Activated T-cell treated with anti-CD3 and anti-CD28 coated beads, Interleukin-2, amount 50 U/mL, for 72 hours (primary cell): ENCODE measurements at regions not wholly inside any gene's neighbourhood (a gene's known extent, or its start where the extent isn't known, plus 50 kb on each side); places are given as distances from the start of the nearest gene placed in this dataset.

Experiments used
- ATAC-seq, 2 donors: fragments of 150-1000 bp; cut with Tn5 transposase; replicated peaks in 1 of 2; 2 replicates each; pipeline ENCODE4 v1.10.0; 2021; ENCODE audit warnings: moderate library complexity in 2 of 2, mild to moderate bottlenecking in 1 of 2
- DNase-seq, 2 donors: peaks; one replicate each; pipeline ENCODE4 v3.0.0; 2021 to 2022; ENCODE audit warnings: mixed read lengths in 1 of 2
- H3K27ac Mint-ChIP-seq: one replicate; pipeline ENCODE4 v1.8.0; 2022; ENCODE audit warnings: mild to moderate bottlenecking, moderate library complexity, mixed read lengths
- H3K27me3 Mint-ChIP-seq: one replicate; pipeline ENCODE4 v1.8.0; 2022; ENCODE audit warnings: low read depth, mixed read lengths
- H3K36me3 Mint-ChIP-seq, 2 donors: one replicate each; pipeline ENCODE4 v1.8.0; 2022; ENCODE audit warnings: mixed read lengths in 2 of 2, mild to moderate bottlenecking in 1 of 2; ENCODE audit not compliant: insufficient read depth in 2 of 2
- H3K4me1 Mint-ChIP-seq: one replicate; pipeline ENCODE4 v1.8.0; 2022; ENCODE audit warnings: low read depth, mixed read lengths
- H3K4me3 Mint-ChIP-seq, 2 donors: one replicate each; pipeline ENCODE4 v1.8.0; 2022; ENCODE audit warnings: mild to moderate bottlenecking in 2 of 2, mixed read lengths in 2 of 2, moderate library complexity in 2 of 2
- H3K9me3 Mint-ChIP-seq, 2 donors: one replicate each; pipeline ENCODE4 v1.8.0; 2022; ENCODE audit warnings: mixed read lengths in 2 of 2

DNA sequence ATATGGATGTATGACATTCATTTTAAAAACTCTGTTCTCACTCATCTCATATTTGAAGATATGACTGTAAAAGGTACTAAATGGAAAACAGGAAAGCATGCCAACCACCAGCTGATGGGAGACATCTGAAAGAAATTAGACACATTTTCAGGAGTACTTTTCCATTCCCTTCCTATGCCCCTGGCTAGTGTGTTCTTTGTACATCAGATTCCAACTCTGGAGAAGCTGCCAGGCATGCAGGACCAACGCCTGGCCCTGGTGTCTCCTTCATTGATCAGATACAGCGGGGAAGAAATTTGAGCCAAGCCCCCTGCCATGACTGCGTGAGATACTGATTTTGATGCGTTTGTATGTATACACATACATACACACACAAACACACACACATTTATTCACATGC, 599.0 kb upstream of the SYT4 start:
- Mint-ChIP-seq H3K9me3 (peaks cover 6 to 11% of the 10 kb centered on the region in 2 donors), H3K4me3 (no peak overlapping the region), H3K27ac (no peak overlapping the region), H3K27me3 (no peaks in the 10 kb centered on the region), H3K36me3 (no peaks in the 10 kb centered on the region), H3K4me1 (no peaks in the 10 kb centered on the region)
- ATAC-seq (no peak), DNase-seq (no peak)

- Mint-ChIP-seq H3K36me3 (no peaks in the 10 kb centered on the region), H3K4me3 (no peak overlapping the region), H3K9me3 (peaks cover 6 to 11% of the 10 kb centered on the region in 2 donors), H3K4me1 (no peaks in the 10 kb centered on the region), H3K27ac (no peak overlapping the region), H3K27me3 (no peaks in the 10 kb centered on the region)
- no peak for ATAC-seq
- no peak for DNase-seq
Observed at GRCh38 chr18:43876748-43877147, 599.5 kb upstream of the SYT4 start.

DNA sequence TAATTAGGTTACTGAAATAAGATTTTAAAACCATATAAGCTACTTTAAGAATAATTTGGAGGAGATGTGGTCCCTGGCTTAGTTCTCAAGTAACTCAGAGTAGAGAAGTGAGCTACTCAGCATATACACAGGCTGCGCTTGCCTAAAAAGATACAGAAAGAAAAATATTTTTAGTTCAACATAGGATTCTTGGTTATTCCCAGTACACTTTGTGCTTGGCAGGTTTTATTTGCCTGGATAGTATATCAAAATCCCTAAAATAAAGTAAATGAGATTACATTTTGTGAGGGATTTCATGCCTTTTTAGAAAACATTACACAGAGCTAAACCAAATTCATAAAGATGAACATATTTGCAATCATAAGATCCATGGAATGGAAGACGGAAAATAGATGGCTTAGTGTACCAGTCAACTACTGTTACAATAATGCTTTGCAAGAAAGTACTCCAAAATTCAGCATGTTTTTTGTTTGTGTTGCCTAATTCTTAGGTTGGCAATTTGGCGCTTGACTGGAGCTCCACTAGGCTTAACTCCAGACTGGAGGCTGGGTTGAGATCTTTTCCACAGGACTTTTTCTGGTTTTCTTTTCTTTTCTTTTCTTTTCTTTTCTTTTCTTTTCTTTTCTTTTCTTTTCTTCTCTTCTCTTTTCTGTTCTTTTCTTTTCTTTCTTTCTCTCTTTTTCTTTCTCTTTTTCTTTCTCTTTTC, 600.5 kb upstream of the SYT4 start:
- H3K27ac Mint-ChIP-seq, result no peak overlapping the region
- ATAC-seq, result no peak
- H3K4me3 Mint-ChIP-seq, result no peak overlapping the region
- DNase-seq, result no peak
- no peaks in the 10 kb centered on the region for H3K36me3 Mint-ChIP-seq
- H3K27me3 Mint-ChIP-seq, result no peaks in the 10 kb centered on the region
- peaks cover 6 to 11% of the 10 kb centered on the region in 2 donors for H3K9me3 Mint-ChIP-seq
- no peaks in the 10 kb centered on the region for H3K4me1 Mint-ChIP-seq

DNA sequence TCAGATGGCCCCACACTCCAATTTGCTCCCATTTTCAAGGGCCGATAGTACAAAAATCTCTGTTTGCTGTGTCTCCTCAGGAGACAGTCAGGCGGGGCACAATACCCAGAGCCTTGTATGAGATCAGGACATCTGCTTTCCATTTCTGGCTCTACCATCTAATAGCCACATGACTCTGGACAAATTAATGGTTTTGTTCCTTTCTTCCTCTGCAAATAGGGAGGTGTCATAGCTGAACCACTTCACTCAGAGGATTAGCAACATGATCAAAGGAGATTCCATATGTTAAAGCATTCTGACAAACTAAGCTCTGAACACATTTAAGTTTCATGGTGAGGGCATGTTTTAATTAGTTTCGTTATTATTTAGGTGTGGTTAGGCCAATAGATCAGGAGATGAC, 602.1 kb upstream of the SYT4 start:
- ATAC-seq, result no peak
- Mint-ChIP-seq H3K4me1 (no peaks in the 10 kb centered on the region), H3K27ac (no peak overlapping the region), H3K27me3 (no peaks in the 10 kb centered on the region), H3K9me3 (peaks cover 6 to 12% of the 10 kb centered on the region in 2 donors), H3K4me3 (no peak overlapping the region), H3K36me3 (no peaks in the 10 kb centered on the region)
- DNase-seq, result no peak

GRCh38 chr18:43882358-43883055, 605.2 kb upstream of the SYT4 start:
- no peak for ATAC-seq
- Mint-ChIP-seq H3K4me3 (no peak overlapping the region), H3K27me3 (no peaks in the 10 kb centered on the region), H3K27ac (no peak overlapping the region), H3K9me3 (peaks cover 8 to 13% of the 10 kb centered on the region in 2 donors), H3K36me3 (no peaks in the 10 kb centered on the region), H3K4me1 (no peaks in the 10 kb centered on the region)
- DNase-seq, result no peak

DNA sequence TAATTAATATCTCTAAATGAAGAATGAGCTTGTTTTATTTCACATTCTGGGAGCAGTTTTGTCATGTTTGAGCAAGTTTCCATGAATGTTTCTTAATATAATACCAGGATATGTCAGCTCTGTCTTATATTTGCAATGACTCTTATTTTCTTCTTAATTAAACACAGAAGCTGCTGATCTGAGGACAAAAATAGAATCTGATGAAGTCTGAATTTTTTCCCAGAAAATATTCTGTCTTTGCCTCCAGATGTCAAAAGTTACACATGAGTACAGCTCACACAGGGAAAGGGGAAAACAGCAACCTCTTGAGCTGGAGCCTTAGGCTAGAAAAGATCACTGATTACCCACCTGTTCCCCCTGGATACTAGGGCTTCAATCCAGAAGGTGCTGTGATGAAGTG, 606.6 kb upstream of the SYT4 start:
- DNase-seq (no peak), ATAC-seq (no peak)
- peaks cover 8 to 13% of the 10 kb centered on the region in 2 donors for H3K9me3 Mint-ChIP-seq
- H3K27ac Mint-ChIP-seq, result no peak overlapping the region
- no peaks in the 10 kb centered on the region for H3K27me3 Mint-ChIP-seq
- H3K36me3 Mint-ChIP-seq, result no peaks in the 10 kb centered on the region
- no peak overlapping the region for H3K4me3 Mint-ChIP-seq
- no peaks in the 10 kb centered on the region for H3K4me1 Mint-ChIP-seq

DNA sequence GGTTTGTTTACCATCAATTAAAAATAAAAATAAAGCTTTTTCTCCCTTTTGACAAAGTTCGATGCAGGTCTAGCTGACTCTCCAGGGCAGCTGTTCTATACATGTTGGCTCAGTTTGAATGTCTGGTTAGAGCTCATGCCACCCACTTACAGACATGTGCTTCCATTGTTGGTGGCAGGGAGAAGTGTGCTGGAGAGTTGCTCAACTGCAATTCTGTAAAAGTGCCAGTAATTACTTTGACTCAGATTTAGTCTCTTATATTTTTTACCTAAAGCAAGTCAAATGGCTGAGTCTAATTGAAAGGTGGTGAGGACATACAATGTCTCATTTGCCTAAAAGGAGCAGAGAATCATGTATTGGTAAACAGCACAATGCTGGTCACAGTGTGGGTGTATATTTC, 609.1 kb upstream of the SYT4 start:
- H3K9me3 Mint-ChIP-seq, result peaks cover 2 to 8% of the 10 kb centered on the region in 2 donors
- no peak overlapping the region for H3K27ac Mint-ChIP-seq
- peaks cover 0 to 2% of the 10 kb centered on the region in 2 donors for H3K36me3 Mint-ChIP-seq
- H3K4me3 Mint-ChIP-seq, result no peak overlapping the region
- no peaks in the 10 kb centered on the region for H3K4me1 Mint-ChIP-seq
- no peak for ATAC-seq
- no peaks in the 10 kb centered on the region for H3K27me3 Mint-ChIP-seq
- no peak for DNase-seq

- H3K27ac Mint-ChIP-seq, result no peak overlapping the region
- no peaks in the 10 kb centered on the region for H3K4me1 Mint-ChIP-seq
- DNase-seq (no peak), ATAC-seq (no peak)
- H3K9me3 Mint-ChIP-seq, result peaks cover 2 to 8% of the 10 kb centered on the region in 2 donors
- H3K27me3 Mint-ChIP-seq, result no peaks in the 10 kb centered on the region
- peaks cover 0 to 2% of the 10 kb centered on the region in 2 donors for H3K36me3 Mint-ChIP-seq
- no peak overlapping the region for H3K4me3 Mint-ChIP-seq
Observed at GRCh38 chr18:43887491-43887890, 610.2 kb upstream of the SYT4 start.

DNA sequence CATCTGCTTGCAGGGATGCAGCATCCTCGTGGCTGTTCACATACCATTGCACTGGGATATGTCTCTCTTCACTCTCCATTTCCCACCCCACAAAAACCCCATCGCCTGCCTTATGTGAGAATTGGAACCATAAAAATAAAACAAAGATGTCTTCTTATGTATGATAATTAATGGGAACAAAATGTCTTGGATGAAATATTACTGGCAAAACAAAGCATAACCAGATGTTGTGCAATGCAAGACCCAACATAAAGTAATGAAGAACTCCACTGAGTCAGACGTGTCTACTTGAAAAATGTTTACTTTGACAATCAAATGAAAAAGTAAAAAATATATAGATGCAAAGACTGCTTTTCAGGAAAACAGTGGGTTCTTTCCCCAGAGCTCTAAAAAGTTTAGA, 611.3 kb upstream of the SYT4 start:
- no peaks in the 10 kb centered on the region for H3K4me1 Mint-ChIP-seq
- no peak for DNase-seq
- H3K9me3 Mint-ChIP-seq, result peaks cover 2 to 7% of the 10 kb centered on the region in 2 donors
- no peaks in the 10 kb centered on the region for H3K27me3 Mint-ChIP-seq
- no peak overlapping the region for H3K4me3 Mint-ChIP-seq
- no peak for ATAC-seq
- H3K36me3 Mint-ChIP-seq, result peaks cover 0 to 2% of the 10 kb centered on the region in 2 donors
- H3K27ac Mint-ChIP-seq, result no peak overlapping the region

GRCh38 chr18:43893001-43893637, 615.8 kb upstream of the SYT4 start:
- Mint-ChIP-seq H3K4me1 (no peaks in the 10 kb centered on the region), H3K27me3 (no peaks in the 10 kb centered on the region), H3K36me3 (peaks cover 0 to 2% of the 10 kb centered on the region in 2 donors), H3K27ac (no peak overlapping the region), H3K9me3 (peaks cover 2 to 4% of the 10 kb centered on the region in 2 donors), H3K4me3 (no peak overlapping the region)
- DNase-seq (no peak), ATAC-seq (no peak)

- H3K4me1 Mint-ChIP-seq, result no peaks in the 10 kb centered on the region
- H3K36me3 Mint-ChIP-seq, result no peaks in the 10 kb centered on the region
- H3K27me3 Mint-ChIP-seq, result no peaks in the 10 kb centered on the region
- no peak overlapping the region for H3K27ac Mint-ChIP-seq
- no peak overlapping the region for H3K4me3 Mint-ChIP-seq
- DNase-seq, result no peak
- ATAC-seq, result no peak
- H3K9me3 Mint-ChIP-seq, result peaks cover 0 to 1% of the 10 kb centered on the region in 2 donors
Observed at GRCh38 chr18:43904209-43904837, 627.0 kb upstream of the SYT4 start.

- H3K9me3 Mint-ChIP-seq, result peaks cover 6 to 9% of the 10 kb centered on the region in 2 donors
- ATAC-seq, result no peak
- no peak overlapping the region for H3K27ac Mint-ChIP-seq
Observed at GRCh38 chr18:43914018-43914417, 636.7 kb upstream of the SYT4 start.

DNA sequence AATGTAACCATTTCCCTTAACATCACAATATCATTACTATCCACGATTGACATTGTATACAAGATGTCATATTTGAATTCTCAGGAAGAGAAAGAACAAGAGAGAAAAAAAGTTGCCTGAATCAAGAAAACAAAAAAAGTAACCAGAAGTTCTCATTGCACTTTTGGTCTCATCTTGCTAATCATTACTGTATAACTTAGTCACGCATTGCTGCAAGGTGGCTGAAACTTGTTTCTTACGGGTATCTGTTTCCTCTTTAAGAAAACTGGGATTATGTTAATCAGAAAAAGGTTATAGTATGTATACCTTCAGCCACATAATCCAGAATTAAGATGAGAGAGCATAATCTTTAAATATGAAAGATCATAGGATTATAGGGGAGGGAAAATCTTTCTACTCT, 639.7 kb upstream of the SYT4 start:
- Mint-ChIP-seq H3K36me3 (no peaks in the 10 kb centered on the region), H3K27ac (no peak overlapping the region), H3K27me3 (no peaks in the 10 kb centered on the region), H3K4me3 (no peak overlapping the region), H3K4me1 (no peaks in the 10 kb centered on the region), H3K9me3 (peaks cover 3 to 6% of the 10 kb centered on the region in 2 donors)
- no peak for ATAC-seq
- no peak for DNase-seq

More at GRCh38 chr18:43914018-43914417, 636.7 kb upstream of the SYT4 start:
- H3K4me1 Mint-ChIP-seq, result no peaks in the 10 kb centered on the region
- DNase-seq, result no peak
- no peaks in the 10 kb centered on the region for H3K27me3 Mint-ChIP-seq
- H3K4me3 Mint-ChIP-seq, result no peak overlapping the region
- no peaks in the 10 kb centered on the region for H3K36me3 Mint-ChIP-seq
